Esophagus muscularis mucosa (tissue), 4 donors: ENCODE measurements at regions not wholly inside any gene's neighbourhood (a gene's known extent, or its start where the extent isn't known, plus 50 kb on each side); places are given as distances from the start of the nearest gene placed in this dataset.

Source experiments
- DNase-seq: peaks from one replicate; pipeline ENCODE4 v3.0.0-alpha.2; 2017; ENCODE audit errors: extremely low spot score
- H3K27ac ChIP-seq, 4 donors: fragments of 200-600 bp; sonication (generic); replicated peaks in 1 of 4; 1 replicate in 3 of 4; 2 replicates in 1 of 4; pipeline ENCODE4 v1.5.1; 2016 to 2019; ENCODE audit warnings: mild to moderate bottlenecking in 1 of 4
- H3K27me3 ChIP-seq, 4 donors: fragments of 200-600 bp; sonication (generic); one replicate each; pipeline versions ENCODE4 v1.5.1 to v1.6.0; 2016 to 2019
- H3K36me3 ChIP-seq, 4 donors: fragments of 200-600 bp; sonication (generic); one replicate each; pipeline ENCODE4 v1.5.1; 2016 to 2019
- H3K4me1 ChIP-seq, 4 donors: fragments of 200-600 bp; sonication (generic); one replicate each; pipeline ENCODE4 v1.5.1; 2016 to 2019
- H3K4me3 ChIP-seq, 4 donors: fragments of 200-600 bp; sonication (generic); 1 replicate in 2 of 4; 2 replicates in 2 of 4; pipeline ENCODE4 v1.5.1; 2016 to 2019; ENCODE audit warnings: mild to moderate bottlenecking in 4 of 4, moderate library complexity in 1 of 4
- H3K9me3 ChIP-seq, 4 donors: fragments of 200-600 bp; sonication (generic); 1 replicate in 3 of 4; 2 replicates in 1 of 4; pipeline ENCODE4 v1.5.1; 2016 to 2019
- CTCF ChIP-seq, 3 experiments: fragments of 200-600 bp in 2 of 3; fragments of 450-650 bp in 1 of 3; sonication (generic) in 2 of 3; IDR thresholded peaks; one replicate each; pipeline ENCODE4 v1.5.1; 2017 to 2019; ENCODE audit warnings: antibody characterized with exemption in 3 of 3, mild to moderate bottlenecking in 2 of 3, moderate library complexity in 1 of 3
- EP300 ChIP-seq: sonication (generic); formaldehyde crosslinking; IDR thresholded peaks from one replicate; pipeline ENCODE4 v1.6.1; 2017; ENCODE audit warnings: antibody characterized with exemption
- POLR2A ChIP-seq: fragments of 450-650 bp; IDR thresholded peaks from one replicate; pipeline ENCODE4 v1.6.1; 2017; ENCODE audit warnings: antibody characterized with exemption, moderate library complexity, mild to moderate bottlenecking, low read depth
- POLR2AphosphoS5 ChIP-seq, 2 donors: sonication (generic); formaldehyde crosslinking; IDR thresholded peaks; one replicate each; pipeline ENCODE4 v1.6.1; 2017; ENCODE audit warnings: antibody characterized with exemption in 2 of 2
- WGBS: methylation state at CpG from one replicate; pipeline ENCODE4 v1.1.5; 2018; 5-methylcytosine and 5-hydroxymethylcytosine counted together
- intact Hi-C: fragments of 100-400 bp; cut with DNase I; formaldehyde crosslinking; loops from one replicate; pipeline ENCODE4 v1.15.1; 2023

GRCh38 chr2:219832904-219833303 is 205.5 kb downstream of the SLC4A3 start:
- no peaks in the 10 kb centered on the region for H3K36me3 ChIP-seq
- peak; percentile 66 for DNase-seq
- no peak for TF ChIP-seq CTCF (IDR thresholded peaks at IDR 0.05)
- TF ChIP-seq EP300: no peak
- no peak for TF ChIP-seq POLR2AphosphoS5 (IDR thresholded peaks at IDR 0.05)
- no peaks in the 10 kb centered on the region for H3K27me3 ChIP-seq
- H3K4me1 ChIP-seq: no peaks in the 10 kb centered on the region
- no CpG with 5 or more reads among the region's 1 CpG for WGBS
- H3K27ac ChIP-seq: no peak overlapping the region
- intact Hi-C loops: no loop called here
- H3K4me3 ChIP-seq: no peak overlapping the region
- H3K9me3 ChIP-seq: no peaks in the 10 kb centered on the region

GRCh38 chr2:219835493-219835892 is 208.1 kb downstream of the SLC4A3 start:
- no peak for TF ChIP-seq POLR2AphosphoS5 (IDR thresholded peaks at IDR 0.05)
- TF ChIP-seq POLR2A: no peak
- TF ChIP-seq CTCF (IDR thresholded peaks at IDR 0.05): no peak
- no peak for TF ChIP-seq EP300
- no peaks in the 10 kb centered on the region for H3K9me3 ChIP-seq
- no peak overlapping the region for H3K4me3 ChIP-seq
- DNase-seq: no peak
- intact Hi-C loops: no loop called here
- WGBS: 89% methylated on average over 3 of the region's 3 CpGs
- no peaks in the 10 kb centered on the region for H3K4me1 ChIP-seq
- H3K27ac ChIP-seq: no peak overlapping the region
- H3K27me3 ChIP-seq: no peaks in the 10 kb centered on the region
- H3K36me3 ChIP-seq: no peaks in the 10 kb centered on the region

- no peaks in the 10 kb centered on the region for H3K36me3 ChIP-seq
- intact Hi-C loops: no loop called here
- H3K27ac ChIP-seq: no peak overlapping the region
- no peaks in the 10 kb centered on the region for H3K4me1 ChIP-seq
- no peaks in the 10 kb centered on the region for H3K27me3 ChIP-seq
- H3K4me3 ChIP-seq: no peak overlapping the region
- WGBS: 76% methylated on average over 4 of the region's 4 CpGs
- TF ChIP-seq EP300 (no peak), CTCF (IDR thresholded peaks at IDR 0.05) (peak in 1 of 3 experiments; percentile 25)
- DNase-seq: no peak
- no peaks in the 10 kb centered on the region for H3K9me3 ChIP-seq
These were observed 209.3 kb downstream of the SLC4A3 start for GRCh38 chr2:219836647-219837177.

GRCh38 chr2:219844401-219845091 is 217.1 kb downstream of the SLC4A3 start:
- H3K4me3 ChIP-seq: no peak overlapping the region
- DNase-seq: no peak
- no peaks in the 10 kb centered on the region for H3K9me3 ChIP-seq
- no peak overlapping the region for H3K27ac ChIP-seq
- TF ChIP-seq POLR2A (no peak), POLR2AphosphoS5 (IDR thresholded peaks at IDR 0.05) (no peak), EP300 (no peak), CTCF (IDR thresholded peaks at IDR 0.05) (no peak)
- peaks cover 0 to 25% (median 0%) of the 10 kb centered on the region in 4 donors for H3K27me3 ChIP-seq
- WGBS: 48% methylated on average over 7 of the region's 7 CpGs
- H3K36me3 ChIP-seq: no peaks in the 10 kb centered on the region
- intact Hi-C loops: no loop called here
- H3K4me1 ChIP-seq: no peaks in the 10 kb centered on the region

- H3K27ac ChIP-seq: no peak overlapping the region
- H3K27me3 ChIP-seq: peaks cover 0 to 56% (median 0%) of the 10 kb centered on the region in 4 donors
- no peaks in the 10 kb centered on the region for H3K9me3 ChIP-seq
- WGBS: 70% methylated on average over 3 of the region's 3 CpGs
- no peak for DNase-seq
- TF ChIP-seq EP300 (no peak), CTCF (IDR thresholded peaks at IDR 0.05) (no peak), POLR2A (no peak), POLR2AphosphoS5 (IDR thresholded peaks at IDR 0.05) (no peak)
- H3K36me3 ChIP-seq: no peaks in the 10 kb centered on the region
- H3K4me1 ChIP-seq: peaks cover 6 to 13% (median 10%) of the 10 kb centered on the region in 4 donors
- intact Hi-C loops: no loop called here
- H3K4me3 ChIP-seq: no peak overlapping the region
These were observed 221.5 kb downstream of the SLC4A3 start for GRCh38 chr2:219848882-219849281.
